Peyer's patch (tissue), 4 donors: ENCODE measurements at regions not wholly inside any gene's neighbourhood (a gene's known extent, or its start where the extent isn't known, plus 50 kb on each side); places are given as distances from the start of the nearest gene placed in this dataset.

Experiments used
- CTCF ChIP-seq, 6 experiments: fragments of 450-650 bp in 4 of 6; fragments of 200-600 bp in 2 of 6; sonication (generic) in 1 of 6; IDR thresholded peaks; one replicate each; pipeline ENCODE4 v1.5.1; 2017 to 2019; ENCODE audit warnings: antibody characterized with exemption in 6 of 6, mild to moderate bottlenecking in 3 of 6, moderate library complexity in 1 of 6
- POLR2A ChIP-seq, 2 donors: fragments of 450-650 bp; IDR thresholded peaks; one replicate each; pipeline ENCODE4 v1.5.1; 2017; ENCODE audit warnings: antibody characterized with exemption in 2 of 2, mild to moderate bottlenecking in 2 of 2, moderate library complexity in 2 of 2

DNA sequence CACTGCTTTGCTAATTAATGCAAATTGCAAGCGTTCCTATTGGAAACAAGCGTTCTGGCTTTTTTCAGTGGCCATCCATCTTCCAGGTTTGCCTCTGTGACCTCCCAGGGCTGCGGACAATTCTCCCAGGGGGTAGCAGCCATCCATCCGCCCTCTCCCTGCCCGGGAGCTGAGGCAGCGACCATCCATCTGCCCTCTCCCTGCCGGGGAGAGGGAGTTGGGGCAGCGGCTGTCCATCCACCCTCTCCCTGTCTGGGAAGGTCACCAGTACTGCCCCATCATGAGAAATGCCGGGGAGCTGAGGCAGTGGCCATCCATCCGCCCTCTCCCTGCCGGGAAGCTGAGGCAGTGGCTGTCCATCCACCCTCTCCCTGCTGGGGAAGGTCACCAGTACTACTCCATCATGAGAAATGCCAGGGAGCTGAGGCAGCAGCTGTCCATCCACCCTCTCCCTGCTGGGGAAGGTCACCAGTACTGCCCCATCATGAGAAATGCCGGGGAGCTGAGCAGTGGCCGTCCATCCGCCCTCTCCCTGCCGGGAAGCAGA is 394.7 kb downstream of the BRD1 start:
- TF ChIP-seq POLR2A (IDR thresholded peaks at IDR 0.05) (no peak), CTCF (IDR thresholded peaks at IDR 0.05) (no peak)
